NB4 (cell line): ENCODE measurements at regions not wholly inside any gene's neighbourhood (a gene's known extent, or its start where the extent isn't known, plus 50 kb on each side); places are given as distances from the start of the nearest gene placed in this dataset.
A peak's percentile ranks its signal among the peaks of the same experiment; 100 is the strongest.

Source experiments
- DNase-seq: peaks from one replicate; pipeline ENCODE4 v3.0.0; 2010; ENCODE audit warnings: low read depth
- H3K4me3 ChIP-seq: one replicate; pipeline ENCODE4 v1.5.1; 2011; ENCODE audit warnings: mild to moderate bottlenecking, low read depth, low read length, moderate library complexity
- CTCF ChIP-seq: IDR thresholded peaks from one replicate; pipeline ENCODE4 v1.5.1; 2012; ENCODE audit warnings: low read depth, low read length
- MAX ChIP-seq: IDR thresholded peaks from 2 replicates; pipeline ENCODE4 v1.6.1; 2011; ENCODE audit warnings: low read depth, low read length
- MYC ChIP-seq: IDR thresholded peaks from 2 replicates; pipeline ENCODE4 v1.6.1; 2011; ENCODE audit warnings: low read depth, low read length
- POLR2A ChIP-seq: IDR thresholded peaks from 2 replicates; pipeline ENCODE4 v1.6.1; 2011; ENCODE audit warnings: mild to moderate bottlenecking; ENCODE audit not compliant: insufficient read length; ENCODE audit errors: extremely low read depth

GRCh38 chr13:44046428-44046827, 166.7 kb downstream of the LACC1 start:
- TF ChIP-seq MAX: no peak
- no peak for TF ChIP-seq CTCF
- no peak for TF ChIP-seq POLR2A

GRCh38 chr13:44048326-44048725, 168.6 kb downstream of the LACC1 start:
- no peak for TF ChIP-seq MYC
- no peak for TF ChIP-seq CTCF
- no peak for TF ChIP-seq POLR2A
- no peak for TF ChIP-seq MAX
- no peak overlapping the region for H3K4me3 ChIP-seq
- DNase-seq: peak; percentile 27

More at GRCh38 chr13:44046428-44046827, 166.7 kb downstream of the LACC1 start:
- H3K4me3 ChIP-seq: no peak overlapping the region
- no peak for DNase-seq

GRCh38 chr13:44049081-44049945, 169.6 kb downstream of the LACC1 start:
- no peak overlapping the region for H3K4me3 ChIP-seq
- TF ChIP-seq CTCF (no peak), MAX (no peak), MYC (no peak)
- no peak for DNase-seq

GRCh38 chr13:44050450-44051063, 170.9 kb downstream of the LACC1 start:
- peak; percentile 21 for DNase-seq
- TF ChIP-seq MYC: no peak
- TF ChIP-seq CTCF: peak; percentile 54
- no peak overlapping the region for H3K4me3 ChIP-seq

- TF ChIP-seq CTCF (no peak), POLR2A (no peak), MYC (no peak), MAX (no peak)
- no peak for DNase-seq
- no peak overlapping the region for H3K4me3 ChIP-seq
Observed at GRCh38 chr13:44051405-44051804, 171.7 kb downstream of the LACC1 start.
